A673 (cell line): ENCODE measurements at regions not wholly inside any gene's neighbourhood (a gene's known extent, or its start where the extent isn't known, plus 50 kb on each side); places are given as distances from the start of the nearest gene placed in this dataset.

Experiments used
- BruUV-seq: library from RNA; stranded (reverse); fragments of 400-500 nt; replicated peaks from 2 replicates; lab custom pipeline; 2021; lab: Mats Ljungman, UMichigan
- CTCF ChIA-PET: fragments of 300-600 bp; sonication (Branson Sonifier 250); formaldehyde crosslinking; loops from one replicate; lab custom pipeline; 2022; ENCODE audit warnings: antibody characterized with exemption; lab: Charles Lee
- POLR2A ChIA-PET: fragments of 300-600 bp; sonication (Branson Sonifier 250); formaldehyde crosslinking; loops from one replicate; lab custom pipeline; 2022; ENCODE audit warnings: antibody characterized with exemption; ENCODE audit not compliant: low non-redundant PET; lab: Charles Lee
- DNase-seq: peaks from one replicate; pipeline ENCODE4 v3.0.0-alpha.2; 2015; ENCODE audit warnings: low spot score
- H3K27ac ChIP-seq: fragments of 200-600 bp; sonication (generic); 2 replicates; pipeline ENCODE4 v1.5.1; 2016; ENCODE audit warnings: mixed run types, low read depth, mild to moderate bottlenecking, mixed read lengths, antibody characterized with exemption, low read length; ENCODE audit not compliant: poor library complexity, severe bottlenecking
- H3K27me3 ChIP-seq: fragments of 200-600 bp; sonication (generic); replicated peaks from 2 replicates; pipeline ENCODE4 v1.6.1; 2017; ENCODE audit warnings: mixed run types, low read depth, mild to moderate bottlenecking, mixed read lengths, antibody characterized with exemption, low read length; ENCODE audit not compliant: insufficient read depth, poor library complexity
- H3K36me3 ChIP-seq: fragments of 200-600 bp; sonication (generic); 2 replicates; pipeline ENCODE4 v1.6.1; 2016; ENCODE audit warnings: mixed run types, mild to moderate bottlenecking, mixed read lengths, antibody characterized with exemption, low read length; ENCODE audit not compliant: insufficient read depth, poor library complexity, severe bottlenecking
- H3K4me1 ChIP-seq: fragments of 200-600 bp; sonication (generic); 2 replicates; pipeline ENCODE4 v1.6.1; 2017; ENCODE audit warnings: mixed run types, mild to moderate bottlenecking, mixed read lengths, antibody characterized with exemption, low read length; ENCODE audit not compliant: insufficient read depth, poor library complexity, severe bottlenecking
- H3K4me3 ChIP-seq: fragments of 200-600 bp; sonication (generic); 2 replicates; pipeline ENCODE4 v1.5.1; 2016; ENCODE audit warnings: low read depth, mixed run types, mild to moderate bottlenecking, mixed read lengths, low read length; ENCODE audit not compliant: poor library complexity, severe bottlenecking
- H3K9me3 ChIP-seq: fragments of 200-600 bp; sonication (generic); 2 replicates; pipeline ENCODE4 v1.6.1; 2016; ENCODE audit warnings: mixed run types, low read depth, mild to moderate bottlenecking, mixed read lengths, antibody characterized with exemption, low read length; ENCODE audit not compliant: poor library complexity, severe bottlenecking
- CTCF ChIP-seq: fragments of 300-800, 200-600 bp; sonication (generic); conservative IDR thresholded peaks from 2 replicates; pipeline ENCODE4 v1.5.1; 2017; ENCODE audit warnings: low read depth, mild to moderate bottlenecking, antibody characterized with exemption, low read length, moderate library complexity, mixed read lengths
- EZH2 ChIP-seq: fragments of 200-600 bp; sonication (generic); IDR thresholded peaks from 2 replicates; pipeline ENCODE4 v1.6.1; 2017; ENCODE audit warnings: borderline replicate concordance, low read depth, mild to moderate bottlenecking, mixed read lengths, antibody characterized with exemption, low read length; ENCODE audit not compliant: poor library complexity, severe bottlenecking
- intact Hi-C: fragments of 100-400 bp; cut with micrococcal nuclease; formaldehyde crosslinking; loops from one replicate; pipeline ENCODE4 v1.10.0; 2022; ENCODE audit not compliant: unreplicated experiment

- no peak for DNase-seq
- peaks cover 8% of the 10 kb centered on the region for H3K9me3 ChIP-seq
- TF ChIP-seq EZH2 (no peak), CTCF (no peak)
- H3K27ac ChIP-seq: no peak overlapping the region
- BruUV-seq: no TSS peak
- H3K4me3 ChIP-seq: no peak overlapping the region
- H3K36me3 ChIP-seq: no peaks in the 10 kb centered on the region
- H3K27me3 ChIP-seq: no peaks in the 10 kb centered on the region
- H3K4me1 ChIP-seq: no peaks in the 10 kb centered on the region
- ChIA-PET CTCF (no interaction called here), POLR2A (no interaction called here)
- intact Hi-C loops: no loop called here
Observed at GRCh38 chr11:133747409-133747808, 97.9 kb downstream of the SPATA19 start.

- H3K9me3 ChIP-seq: peaks cover 8% of the 10 kb centered on the region
- DNase-seq: no peak
- CTCF ChIA-PET: no interaction called here
- no peak overlapping the region for H3K4me3 ChIP-seq
- H3K36me3 ChIP-seq: no peaks in the 10 kb centered on the region
- no TSS peak for BruUV-seq
- no peaks in the 10 kb centered on the region for H3K4me1 ChIP-seq
- H3K27me3 ChIP-seq: no peaks in the 10 kb centered on the region
- intact Hi-C loops: no loop called here
- TF ChIP-seq CTCF (no peak), EZH2 (no peak)
- H3K27ac ChIP-seq: no peak overlapping the region
- POLR2A ChIA-PET: no interaction called here
Observed at GRCh38 chr11:133746663-133747306, 98.5 kb downstream of the SPATA19 start.

GRCh38 chr11:133745791-133746190 is 99.5 kb downstream of the SPATA19 start:
- peaks cover 8% of the 10 kb centered on the region for H3K9me3 ChIP-seq
- ChIA-PET POLR2A (no interaction called here), CTCF (no interaction called here)
- H3K27ac ChIP-seq: no peak overlapping the region
- H3K36me3 ChIP-seq: no peaks in the 10 kb centered on the region
- no peaks in the 10 kb centered on the region for H3K4me1 ChIP-seq
- no peak for DNase-seq
- no peaks in the 10 kb centered on the region for H3K27me3 ChIP-seq
- H3K4me3 ChIP-seq: no peak overlapping the region
- TF ChIP-seq CTCF (no peak), EZH2 (no peak)
- BruUV-seq: no TSS peak
- intact Hi-C loops: no loop called here
